H9 (cell line): ENCODE measurements at regions not wholly inside any gene's neighbourhood (a gene's known extent, or its start where the extent isn't known, plus 50 kb on each side); places are given as distances from the start of the nearest gene placed in this dataset.

Experiments used
- DNase-seq: peaks from one replicate; pipeline ENCODE4 v3.0.0-alpha.2; 2017
- H2AFZ ChIP-seq: one replicate; pipeline ENCODE4 v1.6.1; 2013; ENCODE audit warnings: mild to moderate bottlenecking, low read length, control low read depth, moderate library complexity
- H2AK5ac ChIP-seq: 2 replicates; pipeline ENCODE4 v1.6.1; 2013; ENCODE audit warnings: low read length, control low read depth, mixed read lengths; ENCODE audit not compliant: insufficient read length
- H2BK120ac ChIP-seq: one replicate; pipeline ENCODE4 v1.6.1; 2013; ENCODE audit warnings: low read depth, mild to moderate bottlenecking, low read length, control low read depth, inconsistent platforms; ENCODE audit not compliant: poor library complexity, severe bottlenecking
- H2BK12ac ChIP-seq: 2 replicates; pipeline ENCODE4 v1.6.1; 2013; ENCODE audit warnings: low read length, control low read depth, mixed read lengths, low read depth; ENCODE audit not compliant: insufficient read length
- H2BK15ac ChIP-seq: 2 replicates; pipeline ENCODE4 v1.6.1; 2013; ENCODE audit warnings: low read depth, low read length, control low read depth
- H2BK20ac ChIP-seq: one replicate; pipeline ENCODE4 v1.6.1; 2013; ENCODE audit warnings: low read depth, mild to moderate bottlenecking, low read length, control low read depth, inconsistent platforms; ENCODE audit not compliant: poor library complexity, severe bottlenecking
- H2BK5ac ChIP-seq: 2 replicates; pipeline ENCODE4 v1.6.1; 2013; ENCODE audit warnings: low read length, control low read depth, mixed read lengths; ENCODE audit not compliant: insufficient read length
- H3K14ac ChIP-seq: 2 replicates; pipeline ENCODE4 v1.6.1; 2013; ENCODE audit warnings: low read length, control low read depth; ENCODE audit not compliant: insufficient read depth
- H3K18ac ChIP-seq: 2 replicates; pipeline ENCODE4 v1.6.1; 2013; ENCODE audit warnings: low read depth, mild to moderate bottlenecking, mixed read lengths, low read length, control low read depth; ENCODE audit not compliant: insufficient read length
- H3K23ac ChIP-seq: 2 replicates; pipeline ENCODE4 v1.6.1; 2013; ENCODE audit warnings: low read length, control low read depth, mixed read lengths, low read depth; ENCODE audit not compliant: insufficient read length
- H3K23me2 ChIP-seq: 2 replicates; pipeline ENCODE4 v1.6.1; 2013; ENCODE audit warnings: low read depth, mild to moderate bottlenecking, mixed read lengths, low read length, control low read depth; ENCODE audit not compliant: insufficient read length, poor library complexity, severe bottlenecking
- H3K27ac ChIP-seq: 2 replicates; pipeline ENCODE4 v1.5.1; 2013; ENCODE audit warnings: low read length, control low read depth, mixed read lengths, low read depth; ENCODE audit not compliant: insufficient read length
- H3K27me3 ChIP-seq: 2 replicates; pipeline ENCODE4 v1.6.1; 2013; ENCODE audit warnings: low read length, control low read depth, inconsistent platforms; ENCODE audit not compliant: insufficient read depth
- H3K4ac ChIP-seq: 2 replicates; pipeline ENCODE4 v1.6.1; 2013; ENCODE audit warnings: low read depth, mild to moderate bottlenecking, control low read depth, inconsistent platforms, low read length, moderate library complexity
- H3K4me1 ChIP-seq: 2 replicates; pipeline ENCODE4 v1.6.1; 2013; ENCODE audit warnings: low read length, control low read depth, inconsistent platforms; ENCODE audit not compliant: insufficient read depth
- H3K4me2 ChIP-seq: 2 replicates; pipeline ENCODE4 v1.6.1; 2013; ENCODE audit warnings: low read length, control low read depth, mixed read lengths; ENCODE audit not compliant: insufficient read length, insufficient read depth
- H3K56ac ChIP-seq: 2 replicates; pipeline ENCODE4 v1.6.1; 2013; ENCODE audit warnings: low read depth, mild to moderate bottlenecking, mixed read lengths, low read length, control low read depth; ENCODE audit not compliant: insufficient read length
- H3K79me1 ChIP-seq: 2 replicates; pipeline ENCODE4 v1.6.1; 2013; ENCODE audit warnings: low read depth, mild to moderate bottlenecking, moderate library complexity, low read length, control low read depth, inconsistent platforms; ENCODE audit not compliant: insufficient read depth, poor library complexity, severe bottlenecking
- H3K79me2 ChIP-seq: 2 replicates; pipeline ENCODE4 v1.6.1; 2013; ENCODE audit warnings: low read length, control low read depth, inconsistent platforms; ENCODE audit not compliant: insufficient read depth
- H3K9ac ChIP-seq: 2 replicates; pipeline ENCODE4 v1.6.1; 2013; ENCODE audit warnings: low read length, control low read depth, mixed read lengths; ENCODE audit not compliant: insufficient read length; ENCODE audit errors: extremely low read depth
- H3K9me3 ChIP-seq: one replicate; pipeline ENCODE4 v1.6.1; 2013; ENCODE audit warnings: low read depth, low read length, inconsistent platforms; ENCODE audit not compliant: control insufficient read depth
- H3T11ph ChIP-seq: one replicate; pipeline ENCODE4 v1.6.1; 2013; ENCODE audit warnings: mild to moderate bottlenecking, low read length, control low read depth, inconsistent platforms
- H4K20me1 ChIP-seq: one replicate; pipeline ENCODE4 v1.6.1; 2013; ENCODE audit not compliant: control insufficient read depth, insufficient read length, insufficient read depth
- H4K5ac ChIP-seq: 2 replicates; pipeline ENCODE4 v1.6.1; 2013; ENCODE audit warnings: low read depth, mild to moderate bottlenecking, mixed read lengths, low read length, control low read depth; ENCODE audit not compliant: insufficient read length
- H4K8ac ChIP-seq: replicated peaks from 2 replicates; pipeline ENCODE4 v1.6.1; 2013; ENCODE audit warnings: low read length, control low read depth, mixed read lengths, low read depth; ENCODE audit not compliant: insufficient read length
- H4K91ac ChIP-seq: 2 replicates; pipeline ENCODE4 v1.6.1; 2013; ENCODE audit warnings: low read depth, mild to moderate bottlenecking, moderate library complexity, mixed read lengths, low read length, control low read depth; ENCODE audit not compliant: insufficient read length
- H3K27ac Mint-ChIP-seq, 3 experiments: 2 replicates in 2 of 3; 3 replicates in 1 of 3; pipeline ENCODE4 v1.8.0; 2020 to 2021; ENCODE audit warnings: mixed read lengths in 3 of 3, mild to moderate bottlenecking in 1 of 3, moderate library complexity in 1 of 3
- H3K27me3 Mint-ChIP-seq: 2 replicates; pipeline ENCODE4 v1.8.0; 2021; ENCODE audit warnings: low read depth, mild to moderate bottlenecking, moderate library complexity, mixed read lengths
- H3K36me3 Mint-ChIP-seq, 3 experiments: 2 replicates in 2 of 3; 3 replicates in 1 of 3; pipeline ENCODE4 v1.8.0; 2020 to 2021; ENCODE audit warnings: low read depth in 3 of 3, mixed read lengths in 3 of 3; ENCODE audit not compliant: insufficient read depth in 1 of 3
- H3K4me1 Mint-ChIP-seq, 2 experiments: 2 replicates each; pipeline ENCODE4 v1.8.0; 2020; ENCODE audit warnings: mixed read lengths in 2 of 2
- H3K4me3 Mint-ChIP-seq, 2 experiments: 2 replicates in 1 of 2; 3 replicates in 1 of 2; pipeline ENCODE4 v1.8.0; 2020 to 2021; ENCODE audit warnings: mild to moderate bottlenecking in 2 of 2, mixed read lengths in 2 of 2, moderate library complexity in 1 of 2
- H3K9me3 Mint-ChIP-seq, 2 experiments: 2 replicates in 1 of 2; 3 replicates in 1 of 2; pipeline ENCODE4 v1.8.0; 2020; ENCODE audit warnings: mild to moderate bottlenecking in 2 of 2, mixed read lengths in 2 of 2, moderate library complexity in 1 of 2
- WGBS: extraction: QIAGEN DNeasy Blood & Tissue Kit; methylation state at CpG from one replicate; pipeline ENCODE4 v1.1.7; 2013; ENCODE audit warnings: missing lambda C conversion rate, low lambda C conversion rate, mixed read lengths; ENCODE audit not compliant: insufficient read length; ENCODE audit errors: extremely low coverage; 5-methylcytosine and 5-hydroxymethylcytosine counted together
- TF ChIP-seq, protein P1 (sequence below): fragments of 200-600 bp; sonication (generic); conservative IDR thresholded peaks from 3 replicates; pipeline ENCODE4 v1.8.0; 2021; ENCODE audit warnings: antibody characterized with exemption, mild to moderate bottlenecking

DNA sequence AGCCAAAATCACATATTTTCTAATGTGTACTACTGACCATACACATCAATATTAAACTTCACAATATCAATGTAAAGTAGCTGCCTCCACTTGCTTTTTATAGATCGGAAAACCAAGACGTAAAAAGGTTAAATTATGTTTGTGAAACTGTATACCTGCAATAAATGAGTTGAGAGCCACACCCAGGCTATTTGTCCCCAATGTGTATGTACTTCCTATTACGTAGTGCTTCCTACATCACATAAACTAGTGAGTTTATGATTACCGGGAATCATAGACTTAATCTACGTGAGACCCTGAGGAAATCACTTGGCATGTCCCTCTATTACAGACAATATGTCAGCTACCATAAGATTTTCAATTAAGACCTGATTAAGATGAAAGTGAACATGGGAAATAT lies 903.4 kb downstream of the RAB28 start:
- no peak overlapping the region for H4K5ac ChIP-seq
- no peak overlapping the region for H2BK15ac ChIP-seq
- H2AK5ac ChIP-seq, result no peak overlapping the region
- no peak overlapping the region for H4K91ac ChIP-seq
- no peak overlapping the region for H2BK120ac ChIP-seq
- H3T11ph ChIP-seq, result no peak overlapping the region
- no peaks in the 10 kb centered on the region for H3K79me2 ChIP-seq
- H3K18ac ChIP-seq, result no peak overlapping the region
- no peaks in the 10 kb centered on the region for H3K4me1 ChIP-seq
- H3K4ac ChIP-seq, result no peak overlapping the region
- TF ChIP-seq, protein P1, sequence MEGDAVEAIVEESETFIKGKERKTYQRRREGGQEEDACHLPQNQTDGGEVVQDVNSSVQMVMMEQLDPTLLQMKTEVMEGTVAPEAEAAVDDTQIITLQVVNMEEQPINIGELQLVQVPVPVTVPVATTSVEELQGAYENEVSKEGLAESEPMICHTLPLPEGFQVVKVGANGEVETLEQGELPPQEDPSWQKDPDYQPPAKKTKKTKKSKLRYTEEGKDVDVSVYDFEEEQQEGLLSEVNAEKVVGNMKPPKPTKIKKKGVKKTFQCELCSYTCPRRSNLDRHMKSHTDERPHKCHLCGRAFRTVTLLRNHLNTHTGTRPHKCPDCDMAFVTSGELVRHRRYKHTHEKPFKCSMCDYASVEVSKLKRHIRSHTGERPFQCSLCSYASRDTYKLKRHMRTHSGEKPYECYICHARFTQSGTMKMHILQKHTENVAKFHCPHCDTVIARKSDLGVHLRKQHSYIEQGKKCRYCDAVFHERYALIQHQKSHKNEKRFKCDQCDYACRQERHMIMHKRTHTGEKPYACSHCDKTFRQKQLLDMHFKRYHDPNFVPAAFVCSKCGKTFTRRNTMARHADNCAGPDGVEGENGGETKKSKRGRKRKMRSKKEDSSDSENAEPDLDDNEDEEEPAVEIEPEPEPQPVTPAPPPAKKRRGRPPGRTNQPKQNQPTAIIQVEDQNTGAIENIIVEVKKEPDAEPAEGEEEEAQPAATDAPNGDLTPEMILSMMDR, result no peak
- no peak overlapping the region for H3K23ac ChIP-seq
- no peak overlapping the region for H2BK12ac ChIP-seq
- Mint-ChIP-seq H3K4me3 (no peak overlapping the region), H3K4me1 (peaks cover 7% of the 10 kb centered on the region in 2 experiments), H3K9me3 (no peaks in the 10 kb centered on the region), H3K36me3 (no peaks in the 10 kb centered on the region), H3K27me3 (no peaks in the 10 kb centered on the region), H3K27ac (no peak overlapping the region)
- H3K56ac ChIP-seq, result no peak overlapping the region
- no peak overlapping the region for H2BK5ac ChIP-seq
- H3K23me2 ChIP-seq, result no peaks in the 10 kb centered on the region
- H3K27ac ChIP-seq, result no peak overlapping the region
- H4K20me1 ChIP-seq, result no peaks in the 10 kb centered on the region
- DNase-seq, result no peak
- no CpG with 5 or more reads among the region's 5 CpGs for WGBS
- H3K79me1 ChIP-seq, result no peaks in the 10 kb centered on the region
- no peak overlapping the region for H3K9ac ChIP-seq
- H3K14ac ChIP-seq, result no peak overlapping the region
- H3K4me2 ChIP-seq, result no peak overlapping the region
- H3K27me3 ChIP-seq, result no peaks in the 10 kb centered on the region
- H3K9me3 ChIP-seq, result no peaks in the 10 kb centered on the region
- no peak overlapping the region for H2AFZ ChIP-seq
- no peak overlapping the region for H2BK20ac ChIP-seq
- H4K8ac ChIP-seq, result no peak overlapping the region
